ENCODE measurements at regions not wholly inside any gene's neighbourhood (a gene's known extent, or its start where the extent isn't known, plus 50 kb on each side); places are given as distances from the start of the nearest gene placed in this dataset.

GRCh38 chr16:59154295-59154694, 420.2 kb upstream of the GOT2 start:
- no peak for TF ChIP-seq POLR2AphosphoS5 (IDR thresholded peaks at IDR 0.05)
- TF ChIP-seq, protein P1, sequence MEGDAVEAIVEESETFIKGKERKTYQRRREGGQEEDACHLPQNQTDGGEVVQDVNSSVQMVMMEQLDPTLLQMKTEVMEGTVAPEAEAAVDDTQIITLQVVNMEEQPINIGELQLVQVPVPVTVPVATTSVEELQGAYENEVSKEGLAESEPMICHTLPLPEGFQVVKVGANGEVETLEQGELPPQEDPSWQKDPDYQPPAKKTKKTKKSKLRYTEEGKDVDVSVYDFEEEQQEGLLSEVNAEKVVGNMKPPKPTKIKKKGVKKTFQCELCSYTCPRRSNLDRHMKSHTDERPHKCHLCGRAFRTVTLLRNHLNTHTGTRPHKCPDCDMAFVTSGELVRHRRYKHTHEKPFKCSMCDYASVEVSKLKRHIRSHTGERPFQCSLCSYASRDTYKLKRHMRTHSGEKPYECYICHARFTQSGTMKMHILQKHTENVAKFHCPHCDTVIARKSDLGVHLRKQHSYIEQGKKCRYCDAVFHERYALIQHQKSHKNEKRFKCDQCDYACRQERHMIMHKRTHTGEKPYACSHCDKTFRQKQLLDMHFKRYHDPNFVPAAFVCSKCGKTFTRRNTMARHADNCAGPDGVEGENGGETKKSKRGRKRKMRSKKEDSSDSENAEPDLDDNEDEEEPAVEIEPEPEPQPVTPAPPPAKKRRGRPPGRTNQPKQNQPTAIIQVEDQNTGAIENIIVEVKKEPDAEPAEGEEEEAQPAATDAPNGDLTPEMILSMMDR (IDR thresholded peaks at IDR 0.05): no peak
